COLO829 (cell line): ENCODE measurements at regions not wholly inside any gene's neighbourhood (a gene's known extent, or its start where the extent isn't known, plus 50 kb on each side); places are given as distances from the start of the nearest gene placed in this dataset.

ENCODE experiments used
- DNase-seq: peaks from one replicate; pipeline ENCODE4 v3.0.0; 2012; ENCODE audit warnings: low spot score

GRCh38 chr7:46202379-46202778, 281.3 kb upstream of the IGFBP3 start:
- DNase-seq, result no peak

DNA sequence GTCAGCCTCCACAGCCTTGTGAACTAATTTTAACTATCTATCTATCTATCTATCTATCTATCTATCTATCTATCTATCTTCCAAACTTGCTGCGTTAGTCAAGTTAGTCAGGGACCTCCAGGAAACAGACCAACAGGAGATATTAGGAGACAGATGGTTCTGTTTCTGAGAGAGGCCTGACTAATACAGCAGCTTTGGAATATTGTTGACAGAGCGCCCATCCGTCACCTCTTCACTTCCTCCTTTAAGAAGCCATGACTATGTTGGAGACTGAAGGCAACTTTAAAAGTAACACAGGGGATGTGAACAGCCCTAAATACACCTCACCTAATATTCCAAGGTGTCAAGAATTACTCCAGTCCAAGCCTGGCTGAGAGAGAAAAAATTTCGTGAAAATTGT, 280.9 kb upstream of the IGFBP3 start:
- DNase-seq, result no peak

- DNase-seq, result no peak
These were observed 277.6 kb upstream of the IGFBP3 start for GRCh38 chr7:46198701-46199100.

DNA sequence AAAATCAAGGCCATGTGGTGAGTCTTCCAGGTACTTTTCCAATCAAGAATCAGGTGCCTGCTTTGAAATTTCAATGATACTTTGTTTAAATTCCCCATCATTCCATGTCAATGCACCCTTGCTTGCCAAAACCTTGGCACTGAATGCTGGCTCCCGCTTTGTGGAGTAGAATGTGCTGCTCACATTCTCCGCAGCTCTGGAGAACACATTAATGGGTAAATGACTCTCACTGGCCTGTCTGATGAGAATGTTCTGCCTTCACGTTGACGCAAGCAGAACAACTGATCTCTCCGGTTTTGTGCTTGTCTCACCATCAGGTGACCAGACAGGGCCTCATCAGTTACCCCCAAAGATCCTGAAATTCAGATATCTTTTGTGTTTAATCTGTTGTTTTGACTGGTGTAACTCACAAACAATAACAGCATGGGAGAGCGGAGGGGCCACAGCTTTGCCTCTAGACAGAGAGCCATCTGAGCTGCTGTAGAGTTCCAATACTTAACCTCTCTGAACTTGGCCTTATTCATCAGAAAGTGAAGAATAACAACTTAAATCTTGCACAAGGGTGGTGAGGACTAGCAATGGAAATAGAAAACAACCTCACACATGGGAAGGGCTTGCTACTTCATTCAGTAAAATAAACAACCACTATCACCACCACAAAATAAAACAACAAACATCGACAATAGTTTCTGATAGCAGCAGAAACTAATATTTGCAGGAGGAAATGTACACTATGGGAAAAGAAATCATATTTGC, 276.9 kb upstream of the IGFBP3 start:
- no peak for DNase-seq

- no peak for DNase-seq
These were observed 274.9 kb upstream of the IGFBP3 start for GRCh38 chr7:46195934-46196333.

DNA sequence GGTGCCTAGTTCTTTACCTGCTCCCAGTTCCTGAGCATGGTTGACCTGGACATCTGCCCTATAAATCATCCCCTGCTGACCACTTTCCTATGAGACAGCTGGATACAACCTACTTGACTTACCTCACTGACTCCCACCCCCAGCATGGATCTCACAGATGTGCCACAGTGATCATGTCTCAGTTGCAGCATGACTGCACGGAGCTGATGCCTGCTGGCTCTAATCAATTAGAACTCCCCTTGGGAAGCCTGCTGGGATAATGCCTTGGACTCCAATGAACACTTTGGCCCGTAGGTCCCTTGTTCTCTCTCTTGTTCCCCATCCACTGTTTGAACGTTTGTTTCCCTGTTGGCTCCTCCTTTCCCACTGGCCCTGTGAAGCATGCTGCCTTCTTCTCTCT, 271.2 kb upstream of the IGFBP3 start:
- no peak for DNase-seq

GRCh38 chr7:46191776-46192175, 270.7 kb upstream of the IGFBP3 start:
- no peak for DNase-seq

DNA sequence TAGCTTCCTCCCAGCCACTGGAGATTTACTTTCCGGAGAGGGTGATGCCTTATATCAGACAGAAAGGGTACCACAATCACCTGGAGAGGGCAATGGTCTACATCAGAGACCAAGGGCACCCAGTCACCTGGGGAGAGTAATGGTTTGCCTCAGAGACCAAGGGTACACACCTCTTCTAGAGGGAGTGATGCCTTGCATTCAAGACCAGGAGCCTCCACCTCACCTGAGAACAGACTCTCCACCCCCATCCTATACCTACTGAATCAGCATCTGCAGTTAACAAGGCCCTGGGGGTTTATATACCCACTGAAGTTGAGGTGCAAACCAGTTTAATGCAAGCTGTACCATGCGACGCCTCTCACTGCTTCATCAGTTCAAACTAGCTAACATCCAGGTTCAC, 270.2 kb upstream of the IGFBP3 start:
- DNase-seq, result no peak

DNA sequence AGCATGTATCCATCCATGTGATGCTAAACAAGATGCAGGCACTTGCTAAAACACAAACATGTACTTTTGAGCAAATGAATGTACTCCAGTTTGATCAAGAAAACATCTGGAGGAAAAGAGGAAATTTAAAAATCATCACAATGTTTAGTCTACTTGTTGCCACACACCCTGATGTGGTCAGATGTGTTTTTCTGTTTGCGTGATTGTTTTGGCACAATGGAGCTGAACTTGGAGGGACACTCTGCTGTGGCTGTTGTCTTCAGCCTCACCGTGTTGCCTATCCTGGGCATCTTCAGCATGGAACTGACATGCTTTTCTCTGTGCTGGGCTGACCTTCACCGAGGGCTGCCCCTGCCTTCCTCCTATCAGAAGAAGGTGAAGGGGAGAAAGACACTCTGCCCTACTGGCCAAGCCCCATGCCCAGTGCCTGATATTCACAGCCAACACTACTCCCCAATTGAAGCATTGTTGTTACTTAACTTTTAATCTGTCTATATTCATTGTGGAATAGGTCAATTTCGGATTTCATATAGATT, 268.3 kb upstream of the IGFBP3 start:
- DNase-seq, result no peak

DNA sequence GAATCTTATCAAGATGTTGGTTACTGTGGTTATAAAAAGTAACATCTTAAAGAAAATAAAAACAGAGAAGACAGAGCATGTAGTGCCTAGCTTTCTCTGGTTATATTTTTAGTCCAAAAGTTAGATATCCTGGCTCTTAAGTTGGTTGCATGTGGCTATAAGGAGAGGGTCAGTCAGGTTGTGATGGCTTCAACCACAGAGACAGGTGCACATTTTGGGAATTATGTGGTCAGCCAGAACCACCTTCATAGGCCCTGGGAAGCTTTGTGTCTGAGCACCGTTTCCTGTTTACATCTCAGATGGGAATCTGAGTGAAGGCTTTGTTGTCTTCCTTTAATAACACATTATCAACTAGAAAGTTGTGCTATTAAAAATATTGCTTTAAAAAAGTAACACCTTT, 265.1 kb upstream of the IGFBP3 start:
- DNase-seq, result no peak

- no peak for DNase-seq
These were observed 258.1 kb upstream of the IGFBP3 start for GRCh38 chr7:46179061-46179610.

- DNase-seq, result no peak
These were observed 257.6 kb upstream of the IGFBP3 start for GRCh38 chr7:46178661-46179060.

- DNase-seq, result no peak
These were observed 256.7 kb upstream of the IGFBP3 start for GRCh38 chr7:46177821-46178220.

- no peak for DNase-seq
These were observed 254.1 kb upstream of the IGFBP3 start for GRCh38 chr7:46175221-46175620.

- no peak for DNase-seq
These were observed 253.1 kb upstream of the IGFBP3 start for GRCh38 chr7:46174196-46174580.

DNA sequence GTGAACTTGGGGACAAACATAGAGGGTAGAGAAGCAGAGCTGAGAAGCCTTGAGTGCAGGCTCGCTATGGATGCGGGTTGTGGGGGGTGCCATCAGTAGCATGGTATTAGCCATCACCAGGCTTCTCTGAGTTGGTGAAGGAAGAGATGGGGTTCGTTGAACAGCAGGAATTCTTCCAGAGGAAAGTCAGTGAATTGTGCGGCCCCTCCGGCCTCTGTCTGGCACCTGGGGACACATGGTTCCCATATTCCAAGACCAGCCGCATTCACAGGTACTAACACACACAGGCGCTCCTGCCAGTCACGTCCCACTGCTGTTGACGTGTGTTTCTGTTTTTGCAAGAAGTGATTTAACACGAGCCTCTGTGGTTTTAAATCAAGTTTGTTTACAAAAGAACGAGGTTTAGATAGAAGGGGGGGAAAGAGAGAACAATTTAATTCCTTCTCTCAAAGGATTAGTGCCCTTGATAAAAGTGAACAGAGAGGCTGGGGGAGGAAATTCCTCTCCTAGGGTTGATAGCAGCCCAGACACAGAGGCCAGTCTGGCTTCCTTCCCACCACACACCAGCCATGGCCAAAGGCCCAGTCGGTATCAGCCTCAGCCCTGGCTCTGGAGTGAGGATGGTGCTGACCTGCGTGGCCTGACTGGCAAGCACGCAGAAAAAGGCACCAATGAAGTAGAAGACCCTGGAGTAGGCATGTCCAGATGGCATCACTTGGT, 252.6 kb upstream of the IGFBP3 start:
- DNase-seq, result no peak

DNA sequence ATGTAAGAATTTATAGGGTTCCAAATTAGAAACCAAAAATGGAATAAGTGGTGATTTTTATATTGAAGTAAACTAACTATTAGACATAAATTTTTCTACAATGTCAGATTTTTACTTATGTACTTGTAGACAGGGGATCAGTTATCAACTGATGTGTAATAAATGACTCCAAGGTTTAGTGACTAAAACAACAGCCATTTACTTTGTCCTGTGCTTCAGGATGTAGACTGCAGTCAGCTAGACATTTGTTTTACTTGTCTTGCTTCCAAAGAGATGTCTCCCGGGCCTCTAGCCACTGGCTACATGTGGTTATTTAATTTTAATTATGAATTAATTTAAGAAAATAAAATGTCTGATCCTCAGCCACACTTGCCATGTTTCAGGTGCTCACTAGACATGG, 249.7 kb upstream of the IGFBP3 start:
- DNase-seq, result no peak

GRCh38 chr7:46170021-46170420, 248.9 kb upstream of the IGFBP3 start:
- DNase-seq, result no peak

- DNase-seq, result no peak
These were observed 248.3 kb upstream of the IGFBP3 start for GRCh38 chr7:46169384-46169755.

DNA sequence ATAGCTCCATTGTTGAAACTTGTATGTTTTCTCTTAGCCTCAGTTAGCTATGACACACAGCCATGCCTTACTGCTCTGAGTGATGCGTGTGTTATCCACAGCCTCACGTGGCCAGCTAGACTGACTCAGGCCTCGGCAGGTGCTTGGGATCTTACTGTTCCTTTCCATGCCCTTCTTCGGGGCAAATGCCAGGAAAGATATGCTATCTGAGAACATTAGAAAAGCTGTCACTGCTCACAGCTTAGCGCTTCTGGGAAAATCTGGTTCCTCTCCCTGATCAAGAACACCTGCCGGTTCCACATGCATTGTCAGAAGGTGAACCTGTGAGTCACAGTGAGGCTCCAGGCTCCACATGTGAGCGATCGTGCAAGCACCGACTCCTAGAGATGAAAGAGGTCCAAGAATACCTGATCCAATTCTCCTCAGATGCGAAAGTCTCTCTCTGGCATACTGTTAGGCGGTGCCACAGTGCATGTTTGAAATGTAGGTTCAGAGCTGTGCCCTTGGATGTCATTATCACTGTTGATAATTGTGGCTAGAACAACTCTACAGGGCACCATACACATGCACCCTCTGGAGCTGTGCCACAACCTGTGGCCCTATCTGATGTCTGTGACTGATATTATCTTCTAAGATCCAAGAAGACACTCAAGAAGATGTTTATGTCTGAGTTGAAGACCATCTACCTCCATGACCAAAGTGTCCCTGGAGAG, 247.8 kb upstream of the IGFBP3 start:
- no peak for DNase-seq

DNA sequence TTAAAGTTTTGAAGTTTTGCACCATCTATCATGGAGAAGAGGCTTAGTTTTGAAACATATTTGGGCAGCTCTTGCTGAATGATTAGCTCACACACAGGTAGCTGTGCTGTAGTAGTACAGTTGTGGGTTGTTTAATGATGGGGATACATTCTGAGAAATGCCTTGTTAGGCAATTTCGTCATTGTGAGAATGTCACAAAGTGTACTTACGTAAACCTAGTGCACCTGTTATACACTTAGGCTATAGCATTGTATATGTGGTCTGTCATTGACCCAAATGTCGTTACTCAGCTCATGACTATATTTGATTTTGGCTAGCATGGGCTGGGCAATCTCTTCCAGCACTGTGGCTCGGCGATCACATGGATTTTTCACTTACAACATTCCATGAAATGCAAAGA, 247.2 kb upstream of the IGFBP3 start:
- no peak for DNase-seq

DNA sequence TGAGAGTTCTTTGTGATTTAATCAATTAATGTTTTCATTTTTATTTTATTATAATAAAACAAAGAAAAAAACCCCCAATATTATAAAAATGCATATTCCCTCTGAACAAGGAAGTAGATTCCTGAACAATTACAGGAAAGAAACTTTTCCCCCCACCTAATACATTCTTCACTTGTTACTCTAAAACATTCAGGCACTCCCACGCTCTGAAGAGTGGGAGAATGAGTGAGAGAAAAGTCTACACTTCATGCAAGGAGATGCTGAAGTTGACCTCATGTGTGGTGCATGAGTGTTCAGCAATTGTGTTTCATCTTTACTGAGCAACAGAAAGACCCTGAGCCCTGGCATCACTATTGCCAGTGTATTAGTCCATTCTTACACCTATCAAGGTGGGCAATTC, 244.2 kb upstream of the IGFBP3 start:
- no peak for DNase-seq

GRCh38 chr7:46164629-46165028, 243.6 kb upstream of the IGFBP3 start:
- DNase-seq, result no peak
